ENCODE measurements at regions not wholly inside any gene's neighbourhood (a gene's known extent, or its start where the extent isn't known, plus 50 kb on each side); places are given as distances from the start of the nearest gene placed in this dataset.

DNA sequence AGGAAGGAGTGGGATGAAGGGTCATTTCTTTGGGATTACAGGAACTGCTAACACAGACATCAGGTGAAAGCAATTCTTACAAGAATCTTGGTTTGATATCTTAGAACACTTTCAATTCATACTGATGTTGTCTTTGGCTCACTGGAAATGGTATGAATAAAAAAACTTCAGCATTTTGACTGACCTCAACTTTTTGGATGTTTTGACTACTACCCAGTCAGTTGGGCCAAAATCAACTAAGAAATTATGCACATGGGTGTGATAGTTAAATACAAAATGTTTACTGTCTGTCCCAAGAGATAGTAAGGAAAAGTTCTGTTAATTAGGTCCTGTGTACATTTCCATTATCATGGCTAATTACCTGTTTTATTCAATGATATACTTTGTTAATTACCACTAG is 165.5 kb upstream of the LRIG1 start:
- TF ChIP-seq POLR2AphosphoS5 (IDR thresholded peaks at IDR 0.05; ENCODE audit: borderline replicate concordance, low read depth, low read length) (no peak), EZH2 (IDR thresholded peaks at IDR 0.05) (no peak), FOXP2 (optimal IDR thresholded peaks at IDR 0.05; ENCODE audit: control extremely low read depth, extremely low read length, insufficient read depth) (no peak)

Measured in SK-N-MC (cell line).